Activated T-cell treated with anti-CD3 and anti-CD28 coated beads, Interleukin-2, amount 50 U/mL, for 4 hours (primary cell): ENCODE measurements at regions not wholly inside any gene's neighbourhood (a gene's known extent, or its start where the extent isn't known, plus 50 kb on each side); places are given as distances from the start of the nearest gene placed in this dataset.

Experiments
- ATAC-seq, 2 donors: fragments of 200-7000 bp; cut with Tn5 transposase; one replicate each; pipeline ENCODE4 v1.10.0; 2021
- DNase-seq: peaks from one replicate; pipeline ENCODE4 v3.0.0-alpha.2; 2020
- H3K27me3 Mint-ChIP-seq: one replicate; pipeline ENCODE4 v1.8.0; 2021; ENCODE audit warnings: low read depth, mixed read lengths
- H3K36me3 Mint-ChIP-seq: one replicate; pipeline ENCODE4 v1.8.0; 2022; ENCODE audit warnings: mixed read lengths; ENCODE audit not compliant: insufficient read depth
- H3K4me1 Mint-ChIP-seq: one replicate; pipeline ENCODE4 v1.8.0; 2021; ENCODE audit warnings: low read depth, mixed read lengths
- H3K4me3 Mint-ChIP-seq: one replicate; pipeline ENCODE4 v1.8.0; 2021; ENCODE audit warnings: mild to moderate bottlenecking, moderate library complexity, mixed read lengths
- H3K9me3 Mint-ChIP-seq: one replicate; pipeline ENCODE4 v1.8.0; 2021; ENCODE audit warnings: mixed read lengths

GRCh38 chr11:112644410-112645131 lies 316.6 kb upstream of the NCAM1 start:
- H3K9me3 Mint-ChIP-seq, result peaks cover 17% of the 10 kb centered on the region
- H3K27me3 Mint-ChIP-seq, result no peaks in the 10 kb centered on the region
- H3K4me1 Mint-ChIP-seq, result no peaks in the 10 kb centered on the region
- ATAC-seq (no peak), DNase-seq (no peak)
- no peaks in the 10 kb centered on the region for H3K36me3 Mint-ChIP-seq
- H3K4me3 Mint-ChIP-seq, result no peak overlapping the region

GRCh38 chr11:112649856-112650255 lies 311.4 kb upstream of the NCAM1 start:
- no peak for DNase-seq
- H3K4me3 Mint-ChIP-seq, result no peak overlapping the region
- H3K36me3 Mint-ChIP-seq, result no peaks in the 10 kb centered on the region
- no peaks in the 10 kb centered on the region for H3K4me1 Mint-ChIP-seq
- H3K27me3 Mint-ChIP-seq, result no peaks in the 10 kb centered on the region
- ATAC-seq, result no peak
- no peaks in the 10 kb centered on the region for H3K9me3 Mint-ChIP-seq

- Mint-ChIP-seq H3K27me3 (no peaks in the 10 kb centered on the region), H3K36me3 (no peaks in the 10 kb centered on the region), H3K9me3 (no peaks in the 10 kb centered on the region), H3K4me1 (no peaks in the 10 kb centered on the region), H3K4me3 (no peak overlapping the region)
- no peak for ATAC-seq
- DNase-seq, result no peak
Measured at GRCh38 chr11:112650527-112650926, 310.7 kb upstream of the NCAM1 start.

GRCh38 chr11:112651386-112651785 lies 309.8 kb upstream of the NCAM1 start:
- Mint-ChIP-seq H3K27me3 (no peaks in the 10 kb centered on the region), H3K4me3 (no peak overlapping the region), H3K36me3 (no peaks in the 10 kb centered on the region), H3K9me3 (no peaks in the 10 kb centered on the region), H3K4me1 (no peaks in the 10 kb centered on the region)
- DNase-seq (no peak), ATAC-seq (no peak)

- Mint-ChIP-seq H3K4me3 (no peak overlapping the region), H3K27me3 (no peaks in the 10 kb centered on the region), H3K9me3 (no peaks in the 10 kb centered on the region), H3K4me1 (no peaks in the 10 kb centered on the region), H3K36me3 (no peaks in the 10 kb centered on the region)
- DNase-seq (no peak), ATAC-seq (no peak)
Measured at GRCh38 chr11:112652786-112653390, 308.3 kb upstream of the NCAM1 start.

GRCh38 chr11:112655371-112655770 lies 305.8 kb upstream of the NCAM1 start:
- no peaks in the 10 kb centered on the region for H3K4me1 Mint-ChIP-seq
- no peaks in the 10 kb centered on the region for H3K9me3 Mint-ChIP-seq
- no peak for DNase-seq
- H3K4me3 Mint-ChIP-seq, result no peak overlapping the region
- ATAC-seq, result no peak
- no peaks in the 10 kb centered on the region for H3K36me3 Mint-ChIP-seq
- H3K27me3 Mint-ChIP-seq, result no peaks in the 10 kb centered on the region

- H3K4me3 Mint-ChIP-seq, result no peak overlapping the region
- DNase-seq (no peak), ATAC-seq (no peak)
- no peaks in the 10 kb centered on the region for H3K9me3 Mint-ChIP-seq
- H3K36me3 Mint-ChIP-seq, result no peaks in the 10 kb centered on the region
- H3K27me3 Mint-ChIP-seq, result no peaks in the 10 kb centered on the region
- no peaks in the 10 kb centered on the region for H3K4me1 Mint-ChIP-seq
Measured at GRCh38 chr11:112656772-112657428, 304.3 kb upstream of the NCAM1 start.

- DNase-seq (no peak), ATAC-seq (no peak)
- no peaks in the 10 kb centered on the region for H3K9me3 Mint-ChIP-seq
- H3K36me3 Mint-ChIP-seq, result no peaks in the 10 kb centered on the region
- H3K4me3 Mint-ChIP-seq, result no peak overlapping the region
- no peaks in the 10 kb centered on the region for H3K4me1 Mint-ChIP-seq
- no peaks in the 10 kb centered on the region for H3K27me3 Mint-ChIP-seq
Measured at GRCh38 chr11:112658431-112658878, 302.8 kb upstream of the NCAM1 start.

GRCh38 chr11:112661146-112661545 lies 300.1 kb upstream of the NCAM1 start:
- Mint-ChIP-seq H3K9me3 (no peaks in the 10 kb centered on the region), H3K4me1 (no peaks in the 10 kb centered on the region), H3K27me3 (no peaks in the 10 kb centered on the region), H3K4me3 (no peak overlapping the region), H3K36me3 (no peaks in the 10 kb centered on the region)
- ATAC-seq, result no peak
- no peak for DNase-seq

GRCh38 chr11:112661571-112661970 lies 299.6 kb upstream of the NCAM1 start:
- DNase-seq (no peak), ATAC-seq (no peak)
- no peaks in the 10 kb centered on the region for H3K9me3 Mint-ChIP-seq
- H3K36me3 Mint-ChIP-seq, result no peaks in the 10 kb centered on the region
- no peaks in the 10 kb centered on the region for H3K4me1 Mint-ChIP-seq
- H3K27me3 Mint-ChIP-seq, result no peaks in the 10 kb centered on the region
- H3K4me3 Mint-ChIP-seq, result no peak overlapping the region

- no peaks in the 10 kb centered on the region for H3K27me3 Mint-ChIP-seq
Measured at GRCh38 chr11:112662554-112662953, 298.7 kb upstream of the NCAM1 start.

GRCh38 chr11:112663947-112664634 lies 297.1 kb upstream of the NCAM1 start:
- no peak for DNase-seq
- Mint-ChIP-seq H3K4me1 (no peaks in the 10 kb centered on the region), H3K4me3 (no peak overlapping the region), H3K36me3 (no peaks in the 10 kb centered on the region), H3K9me3 (no peaks in the 10 kb centered on the region), H3K27me3 (no peaks in the 10 kb centered on the region)
- no peak for ATAC-seq

More at GRCh38 chr11:112662554-112662953, 298.7 kb upstream of the NCAM1 start:
- ATAC-seq (no peak), DNase-seq (no peak)
- Mint-ChIP-seq H3K36me3 (no peaks in the 10 kb centered on the region), H3K4me3 (no peak overlapping the region), H3K9me3 (no peaks in the 10 kb centered on the region), H3K4me1 (no peaks in the 10 kb centered on the region)

GRCh38 chr11:112665291-112665690 lies 295.9 kb upstream of the NCAM1 start:
- Mint-ChIP-seq H3K4me3 (no peak overlapping the region), H3K9me3 (no peaks in the 10 kb centered on the region), H3K4me1 (no peaks in the 10 kb centered on the region), H3K27me3 (no peaks in the 10 kb centered on the region), H3K36me3 (no peaks in the 10 kb centered on the region)
- DNase-seq (no peak), ATAC-seq (no peak)

- H3K27me3 Mint-ChIP-seq, result peaks cover 2% of the 10 kb centered on the region
- no peaks in the 10 kb centered on the region for H3K4me1 Mint-ChIP-seq
Measured at GRCh38 chr11:112666253-112666652, 295.0 kb upstream of the NCAM1 start.

More at GRCh38 chr11:112666253-112666652, 295.0 kb upstream of the NCAM1 start:
- Mint-ChIP-seq H3K9me3 (no peaks in the 10 kb centered on the region), H3K36me3 (no peaks in the 10 kb centered on the region), H3K4me3 (no peak overlapping the region)
- DNase-seq, result no peak
- no peak for ATAC-seq
